ENCODE measurements at regions not wholly inside any gene's neighbourhood (a gene's known extent, or its start where the extent isn't known, plus 50 kb on each side); places are given as distances from the start of the nearest gene placed in this dataset.

DNA sequence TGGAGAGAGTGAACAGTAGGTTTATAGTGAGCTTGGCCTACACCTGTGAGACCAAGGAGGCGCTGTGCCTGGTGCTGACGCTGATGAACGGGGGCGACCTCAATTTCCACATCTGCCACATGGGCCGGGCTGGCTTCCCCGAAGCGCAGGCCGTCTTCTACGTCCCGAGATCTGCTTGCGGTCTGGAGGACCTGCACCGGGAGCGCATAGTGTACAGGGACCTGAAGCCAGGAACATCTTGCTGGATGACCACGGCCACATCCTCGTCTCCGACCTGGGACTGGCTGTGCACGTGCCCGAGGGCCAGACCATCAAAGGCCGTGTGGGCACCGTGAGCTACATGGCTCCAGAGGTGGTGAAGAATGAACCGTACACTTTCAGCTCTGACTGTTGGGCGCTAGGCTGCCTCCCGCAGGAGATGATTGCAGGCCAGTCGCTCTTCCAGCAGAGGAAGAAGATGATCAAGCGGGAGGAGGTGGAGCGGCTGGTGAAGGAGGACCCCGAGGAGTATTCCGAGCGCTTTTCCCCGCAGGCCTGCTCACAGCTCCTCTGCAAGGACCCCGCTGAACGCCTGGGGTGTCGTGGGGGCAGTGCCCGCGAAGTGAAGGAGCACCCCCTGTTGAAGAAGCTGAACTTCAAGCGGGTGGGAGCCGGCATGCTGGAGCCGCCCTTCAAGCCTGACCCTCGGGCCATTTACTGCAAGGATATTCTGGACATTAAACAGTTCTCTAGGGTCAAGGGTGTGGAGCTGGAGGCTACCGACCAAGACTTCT is 139.0 kb downstream of the ZDHHC20 start:
- no peak for DNase-seq

DNA sequence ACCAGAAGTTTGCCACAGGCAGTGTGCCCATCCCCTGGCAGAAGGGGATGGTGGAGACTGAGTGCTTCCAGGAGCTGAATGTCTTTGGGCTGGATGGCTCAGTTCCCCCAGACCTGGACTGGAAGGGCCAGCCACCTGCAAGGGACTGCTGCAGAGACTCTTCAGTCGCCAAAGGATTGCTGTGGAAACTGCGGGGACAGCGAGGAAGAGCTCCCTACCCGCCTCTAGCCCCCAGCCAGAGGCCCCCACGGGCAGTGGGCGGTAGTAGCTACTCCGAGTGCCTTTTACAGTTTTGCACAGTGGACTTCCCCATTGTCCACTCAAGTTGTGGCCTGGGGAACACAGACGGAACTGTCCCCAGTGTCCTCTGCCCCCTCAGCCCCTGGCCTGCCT is 138.5 kb downstream of the ZDHHC20 start:
- no peak for DNase-seq

DNA sequence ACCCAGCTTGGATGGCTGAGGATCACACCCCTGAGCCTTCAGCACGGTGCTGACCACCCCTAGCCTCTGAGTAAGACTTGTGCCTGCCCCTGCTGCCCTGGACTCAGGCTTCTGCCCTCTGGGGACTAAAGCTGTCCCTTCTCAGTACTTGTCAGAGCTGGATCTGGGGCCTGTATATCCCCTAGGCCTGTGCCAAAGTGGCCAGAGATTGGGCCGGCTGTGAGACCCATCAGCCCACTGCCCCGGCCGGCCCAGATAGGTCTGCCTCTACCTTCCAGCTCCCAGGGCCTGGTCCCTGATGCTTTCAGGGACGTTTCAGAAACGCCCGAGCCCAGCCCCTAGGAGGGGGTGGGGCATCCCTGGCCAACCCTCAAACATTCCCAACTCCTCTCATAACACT is 137.8 kb downstream of the ZDHHC20 start:
- DNase-seq, result no peak

DNA sequence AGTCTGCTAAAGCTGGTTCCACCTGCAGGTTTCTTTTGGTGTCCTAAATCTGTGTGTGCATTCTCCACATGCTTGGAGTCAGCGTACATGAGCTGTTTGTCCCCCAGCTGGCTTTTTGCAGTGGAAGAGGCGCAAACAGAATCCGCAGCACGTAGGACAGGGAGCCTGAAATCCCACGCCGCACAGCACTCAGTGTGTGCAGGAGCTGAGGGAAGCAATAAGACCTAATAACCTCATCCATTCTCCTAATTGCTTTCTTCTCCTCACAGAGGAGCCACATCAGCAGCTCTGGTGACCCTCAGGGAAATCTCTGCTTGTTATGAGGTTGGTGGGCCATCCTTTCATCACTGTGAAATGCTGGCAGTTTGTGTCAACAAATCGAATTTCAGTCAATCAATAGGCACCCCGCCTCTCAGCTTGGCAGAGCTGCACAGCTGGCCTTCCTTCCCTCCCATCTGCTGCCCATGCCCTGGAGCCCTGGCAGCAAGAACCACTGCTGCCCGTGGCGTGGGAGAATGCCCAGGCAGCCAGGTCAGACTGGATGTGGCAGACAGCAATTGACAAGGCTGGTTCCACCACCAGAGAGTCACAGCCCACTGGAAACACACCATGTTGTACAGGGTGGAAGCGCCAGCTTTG is 136.7 kb downstream of the ZDHHC20 start:
- DNase-seq, result no peak
